Activated B cell treated with CpG ODN at 0.5 μM for 24 hours (primary cell): ENCODE measurements at regions not wholly inside any gene's neighbourhood (a gene's known extent, or its start where the extent isn't known, plus 50 kb on each side); places are given as distances from the start of the nearest gene placed in this dataset.
A peak's percentile ranks its signal among the peaks of the same experiment; 100 is the strongest.

Experiments
- ATAC-seq: fragments of 200-7000 bp; cut with Tn5 transposase; one replicate; pipeline ENCODE4 v1.10.0; 2021; ENCODE audit warnings: low read depth, mild to moderate bottlenecking, moderate library complexity
- CTCF ChIA-PET: fragments of 350-600 bp; sonication (Branson Sonifier 250); formaldehyde crosslinking; loops from one replicate; lab custom pipeline; 2021; ENCODE audit warnings: antibody characterized with exemption; lab: Charles Lee
- POLR2A ChIA-PET: fragments of 350-600 bp; sonication (Branson Sonifier 250); formaldehyde crosslinking; loops from one replicate; lab custom pipeline; 2021; ENCODE audit warnings: antibody characterized with exemption; lab: Charles Lee
- DNase-seq: peaks from one replicate; pipeline ENCODE4 v3.0.0; 2022
- H3K27ac Mint-ChIP-seq: one replicate; pipeline ENCODE4 v1.8.0; 2020; ENCODE audit warnings: mixed read lengths
- H3K27me3 Mint-ChIP-seq: one replicate; pipeline ENCODE4 v1.8.0; 2021; ENCODE audit warnings: mixed read lengths
- H3K36me3 Mint-ChIP-seq: one replicate; pipeline ENCODE4 v1.8.0; 2021; ENCODE audit warnings: low read depth, mixed read lengths
- H3K4me1 Mint-ChIP-seq: one replicate; pipeline ENCODE4 v1.8.0; 2021; ENCODE audit warnings: mixed read lengths
- H3K4me3 Mint-ChIP-seq: one replicate; pipeline ENCODE4 v1.8.0; 2020; ENCODE audit warnings: mild to moderate bottlenecking, mixed read lengths
- H3K9me3 Mint-ChIP-seq: one replicate; pipeline ENCODE4 v1.8.0; 2020; ENCODE audit warnings: mixed read lengths
- intact Hi-C: fragments of 100-400 bp; cut with micrococcal nuclease; formaldehyde crosslinking; loops from one replicate; pipeline ENCODE4 v1.15.1; 2024
- TF ChIP-seq, protein P1 (sequence below): fragments of 200-600 bp; IDR thresholded peaks from one replicate; pipeline ENCODE4 v1.8.0; 2022; ENCODE audit warnings: antibody characterized with exemption, mild to moderate bottlenecking

DNA sequence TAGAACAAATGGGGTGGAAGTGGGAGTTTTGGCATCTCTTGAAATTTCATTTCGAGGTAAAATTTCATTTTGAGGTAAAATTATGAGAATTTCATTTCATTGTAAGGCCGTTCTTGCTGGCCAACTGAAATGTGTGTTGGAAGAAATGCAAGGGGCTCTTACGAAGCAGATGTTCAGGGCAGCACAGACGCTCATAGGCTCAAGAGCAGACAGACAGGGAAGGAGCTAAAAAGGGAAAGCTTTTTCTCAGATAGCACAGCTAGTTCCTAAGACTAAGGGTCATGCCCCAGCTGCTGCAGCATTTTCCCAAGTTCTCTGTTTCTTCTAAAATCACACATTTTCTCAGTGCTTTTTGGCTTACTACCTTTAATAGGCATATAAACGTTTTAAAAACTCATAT is 65.1 kb upstream of the SFMBT2 start:
- Mint-ChIP-seq H3K27me3 (no peaks in the 10 kb centered on the region), H3K9me3 (no peaks in the 10 kb centered on the region), H3K36me3 (no peaks in the 10 kb centered on the region), H3K4me1 (peaks cover 85% of the 10 kb centered on the region), H3K4me3 (no peak overlapping the region), H3K27ac (no peak overlapping the region)
- POLR2A ChIA-PET: no interaction called here
- ATAC-seq: no peak
- TF ChIP-seq, protein P1, sequence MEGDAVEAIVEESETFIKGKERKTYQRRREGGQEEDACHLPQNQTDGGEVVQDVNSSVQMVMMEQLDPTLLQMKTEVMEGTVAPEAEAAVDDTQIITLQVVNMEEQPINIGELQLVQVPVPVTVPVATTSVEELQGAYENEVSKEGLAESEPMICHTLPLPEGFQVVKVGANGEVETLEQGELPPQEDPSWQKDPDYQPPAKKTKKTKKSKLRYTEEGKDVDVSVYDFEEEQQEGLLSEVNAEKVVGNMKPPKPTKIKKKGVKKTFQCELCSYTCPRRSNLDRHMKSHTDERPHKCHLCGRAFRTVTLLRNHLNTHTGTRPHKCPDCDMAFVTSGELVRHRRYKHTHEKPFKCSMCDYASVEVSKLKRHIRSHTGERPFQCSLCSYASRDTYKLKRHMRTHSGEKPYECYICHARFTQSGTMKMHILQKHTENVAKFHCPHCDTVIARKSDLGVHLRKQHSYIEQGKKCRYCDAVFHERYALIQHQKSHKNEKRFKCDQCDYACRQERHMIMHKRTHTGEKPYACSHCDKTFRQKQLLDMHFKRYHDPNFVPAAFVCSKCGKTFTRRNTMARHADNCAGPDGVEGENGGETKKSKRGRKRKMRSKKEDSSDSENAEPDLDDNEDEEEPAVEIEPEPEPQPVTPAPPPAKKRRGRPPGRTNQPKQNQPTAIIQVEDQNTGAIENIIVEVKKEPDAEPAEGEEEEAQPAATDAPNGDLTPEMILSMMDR: no peak
- intact Hi-C loops: loop anchor here (10.0 kb wide), 1 partner anchor 291 kb away; no protein-coding TSS in a partner anchor
- CTCF ChIA-PET: no interaction called here
- no peak for DNase-seq

DNA sequence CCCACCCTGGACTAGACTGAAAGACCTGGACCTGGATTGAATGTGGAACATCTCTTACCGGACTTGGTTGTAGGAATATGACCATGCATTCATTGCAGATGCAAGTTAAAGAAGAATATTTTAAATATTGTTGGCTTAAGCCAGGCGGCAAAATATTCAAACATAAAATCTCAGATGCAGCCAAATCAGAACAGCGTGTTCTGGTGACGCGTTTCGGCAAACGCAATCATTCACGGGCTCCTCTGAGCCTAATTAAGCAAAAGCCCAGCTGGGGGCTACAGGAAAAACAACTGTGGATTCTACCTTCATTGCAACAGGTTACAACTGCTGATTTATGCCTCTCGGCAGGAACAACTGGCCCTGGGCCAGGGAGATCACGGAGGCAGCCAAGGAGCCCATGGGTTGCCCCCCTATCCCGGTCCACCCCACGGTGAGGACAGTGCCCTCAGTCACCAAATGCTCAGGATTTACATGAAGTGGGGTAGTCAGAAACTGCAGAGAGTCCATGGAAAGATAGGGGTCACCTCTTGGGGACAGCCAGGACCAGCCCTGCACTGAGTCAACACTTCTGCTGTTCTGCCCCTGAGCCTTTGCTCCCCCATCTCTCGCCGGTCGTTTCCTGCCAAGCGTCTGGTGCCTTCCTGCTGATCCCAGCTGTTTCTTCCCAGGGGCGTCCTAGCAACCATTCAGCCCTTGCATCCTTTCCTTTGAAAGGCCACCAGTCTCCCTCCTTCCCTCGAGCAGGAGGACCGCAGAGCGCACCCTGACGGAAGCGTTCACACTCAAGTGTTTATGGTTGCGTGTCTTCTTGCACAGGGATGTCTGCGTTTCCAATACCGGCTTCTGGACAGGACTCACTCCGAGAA is 64.4 kb upstream of the SFMBT2 start:
- no peaks in the 10 kb centered on the region for H3K9me3 Mint-ChIP-seq
- ChIA-PET POLR2A (interaction anchor here (1.3 kb wide), 1 partner anchor 33 kb away, joined by 3 read pairs; no protein-coding TSS in a partner anchor), CTCF (no interaction called here)
- ATAC-seq (no peak), DNase-seq (no peak)
- H3K27ac Mint-ChIP-seq: peak overlapping the region; percentile 54
- H3K27me3 Mint-ChIP-seq: no peaks in the 10 kb centered on the region
- peaks cover 85% of the 10 kb centered on the region for H3K4me1 Mint-ChIP-seq
- TF ChIP-seq, protein P1: no peak
- H3K4me3 Mint-ChIP-seq: peak overlapping the region; percentile 11
- H3K36me3 Mint-ChIP-seq: no peaks in the 10 kb centered on the region
- intact Hi-C loops: loop anchor here (10.0 kb wide), 1 partner anchor 290 kb away; no protein-coding TSS in a partner anchor

DNA sequence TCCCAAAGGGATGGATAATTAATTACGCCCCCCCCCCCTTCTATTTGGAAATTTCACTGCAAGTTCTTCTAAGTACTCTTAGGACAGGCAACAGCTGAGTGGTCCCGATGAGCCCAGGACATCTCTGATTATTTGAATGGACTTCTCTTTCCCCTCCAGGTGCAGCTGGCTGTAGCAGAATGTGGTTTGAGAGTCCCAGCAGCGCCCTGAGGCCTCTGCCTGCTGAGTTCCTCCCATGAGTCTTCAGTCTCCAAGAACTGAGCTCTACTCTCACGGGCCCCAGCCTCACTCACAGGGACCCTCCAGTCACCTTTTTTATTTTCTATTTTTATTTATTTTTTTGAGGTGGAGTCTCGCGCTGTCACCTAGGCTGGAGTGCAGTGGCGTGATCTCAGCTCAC is 63.6 kb upstream of the SFMBT2 start:
- intact Hi-C loops: loop anchor here (5.0 to 10.0 kb wide), 4 partner anchors 213 to 1422 kb away; no protein-coding TSS in a partner anchor
- ChIA-PET POLR2A (interaction anchor here (0.7 to 1.3 kb wide), 4 partner anchors 29 to 51 kb away, joined by 3 to 11 read pairs (median 6); no protein-coding TSS in a partner anchor), CTCF (no interaction called here)
- no peaks in the 10 kb centered on the region for H3K27me3 Mint-ChIP-seq
- peaks cover 86% of the 10 kb centered on the region for H3K4me1 Mint-ChIP-seq
- H3K4me3 Mint-ChIP-seq: peak overlapping the region; percentile 17
- TF ChIP-seq, protein P1: no peak
- ATAC-seq (peak; percentile 22), DNase-seq (no peak)
- H3K36me3 Mint-ChIP-seq: no peaks in the 10 kb centered on the region
- peak overlapping the region; percentile 54 for H3K27ac Mint-ChIP-seq
- H3K9me3 Mint-ChIP-seq: no peaks in the 10 kb centered on the region

DNA sequence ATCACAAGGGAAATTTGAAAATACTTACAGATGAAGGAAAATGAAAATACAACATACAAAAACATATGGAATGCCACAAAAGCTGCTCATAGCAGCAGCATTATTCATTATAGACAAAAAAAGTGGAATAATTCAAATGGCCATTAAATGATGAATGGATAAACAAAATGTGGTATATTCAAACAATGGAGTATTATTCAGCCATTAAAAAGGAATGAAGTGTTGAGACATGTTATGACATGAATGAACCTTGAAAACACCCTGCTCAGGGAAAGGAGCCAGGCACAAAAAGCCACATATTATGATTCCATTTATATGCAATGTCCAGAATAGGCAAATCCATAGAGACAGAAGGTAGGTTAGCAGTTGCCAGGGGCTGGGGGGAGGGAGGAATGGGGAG is 62.6 kb upstream of the SFMBT2 start:
- no peaks in the 10 kb centered on the region for H3K36me3 Mint-ChIP-seq
- TF ChIP-seq, protein P1: no peak
- ATAC-seq (no peak), DNase-seq (no peak)
- peak overlapping the region; percentile 24 for H3K4me3 Mint-ChIP-seq
- ChIA-PET CTCF (no interaction called here), POLR2A (interaction anchor here (0.8 to 1.3 kb wide), 2 partner anchors 11 to 52 kb away, joined by 3 to 11 read pairs; no protein-coding TSS in a partner anchor)
- H3K27ac Mint-ChIP-seq: peak overlapping the region; percentile 41
- H3K27me3 Mint-ChIP-seq: no peaks in the 10 kb centered on the region
- H3K4me1 Mint-ChIP-seq: peaks cover 87% of the 10 kb centered on the region
- H3K9me3 Mint-ChIP-seq: no peaks in the 10 kb centered on the region
- intact Hi-C loops: loop anchor here (5.0 to 10.0 kb wide), 4 partner anchors 214 to 1421 kb away; no protein-coding TSS in a partner anchor
